GM12878 (cell line): ENCODE measurements at regions not wholly inside any gene's neighbourhood (a gene's known extent, or its start where the extent isn't known, plus 50 kb on each side); places are given as distances from the start of the nearest gene placed in this dataset.
A peak's percentile ranks its signal among the peaks of the same experiment; 100 is the strongest.

Source experiments
- ATAC-seq: fragments of 200-7000 bp; cut with Tn5 transposase; 3 replicates; pipeline ENCODE4 v1.9.1; 2020; ENCODE audit warnings: mild to moderate bottlenecking, moderate library complexity
- BruUV-seq: library from RNA; stranded (reverse); fragments of 400-500 nt; replicated peaks from 2 replicates; lab custom pipeline; 2021; lab: Mats Ljungman, UMichigan
- CTCF ChIA-PET: fragments of 300-600 bp; sonication (Branson Sonifier 250); formaldehyde crosslinking; extraction: SDS; loops from one replicate; lab custom pipeline; 2021; ENCODE audit warnings: inconsistent platforms; lab: Yijun Ruan, JAX
- POLR2A ChIA-PET: fragments of 350-600 bp; formaldehyde crosslinking; extraction: SDS; loops from one replicate; lab custom pipeline; 2021; ENCODE audit warnings: inconsistent platforms; lab: Charles Lee
- RAD21 ChIA-PET: fragments of 300-600 bp; sonication (Branson Sonifier 250); formaldehyde crosslinking; loops from one replicate; lab custom pipeline; 2023; ENCODE audit warnings: antibody characterized with exemption; ENCODE audit not compliant: unreplicated experiment; lab: Charles Lee
- SMC1A ChIA-PET: fragments of 300-600 bp; sonication (Branson Sonifier 250); formaldehyde crosslinking; loops from one replicate; lab custom pipeline; 2023; ENCODE audit not compliant: unreplicated experiment, uncharacterized antibody; lab: Charles Lee
- DNase-seq: peaks from one replicate; pipeline ENCODE4 v3.0.0-alpha.2; 2011; ENCODE audit warnings: low read depth, low spot score
- FAIRE-seq: peaks from 3 replicates; lab custom pipeline; 2011; peaks lifted over from hg19 to GRCh38; lab: Jason Lieb, UNC
- H2AFZ ChIP-seq: 2 replicates; pipeline ENCODE4 v1.6.0; 2011; ENCODE audit warnings: low read depth, low read length, control low read depth; ENCODE audit not compliant: control insufficient read depth
- H3K27ac ChIP-seq: 2 replicates; pipeline ENCODE4 v1.5.1; 2011; ENCODE audit warnings: control low read depth; ENCODE audit not compliant: control insufficient read depth, insufficient read depth
- H3K27me3 ChIP-seq, 2 experiments: replicated peaks in 1 of 2; 2 replicates each; pipeline versions ENCODE4 v1.6.0 to v1.6.1; 2011; ENCODE audit warnings: low read length in 1 of 2; ENCODE audit not compliant: control insufficient read depth in 2 of 2, insufficient read depth in 2 of 2
- H3K36me3 ChIP-seq, 2 experiments: 2 replicates each; pipeline ENCODE4 v1.5.1; 2011; ENCODE audit warnings: low read length in 1 of 2; ENCODE audit not compliant: control insufficient read depth in 2 of 2, insufficient read depth in 2 of 2
- H3K4me1 ChIP-seq: 2 replicates; pipeline ENCODE4 v1.6.1; 2011; ENCODE audit warnings: mild to moderate bottlenecking, low read length, moderate library complexity, mixed read lengths; ENCODE audit not compliant: control insufficient read depth, insufficient read depth
- H3K4me2 ChIP-seq: 2 replicates; pipeline ENCODE4 v1.6.0; 2011; ENCODE audit warnings: control low read depth; ENCODE audit not compliant: control insufficient read depth, insufficient read depth
- H3K4me3 ChIP-seq: fragments of 200-600 bp; sonication (generic); 2 replicates; pipeline ENCODE4 v1.5.1; 2016
- H3K79me2 ChIP-seq: 2 replicates; pipeline ENCODE4 v1.6.0; 2011; ENCODE audit warnings: low read length; ENCODE audit not compliant: control insufficient read depth, insufficient read depth
- H3K9ac ChIP-seq: 2 replicates; pipeline ENCODE4 v1.8.0; 2011; ENCODE audit warnings: low read length, control low read depth, mixed read lengths; ENCODE audit not compliant: control insufficient read depth, insufficient read depth
- H3K9me3 ChIP-seq: replicated peaks from 3 replicates; pipeline ENCODE4 v1.5.1; 2011; ENCODE audit warnings: mild to moderate bottlenecking, low read length; ENCODE audit not compliant: control insufficient read depth, insufficient read depth
- H4K20me1 ChIP-seq: 2 replicates; pipeline ENCODE4 v1.6.0; 2011; ENCODE audit not compliant: control insufficient read depth, insufficient read depth
- CREB1 ChIP-seq: IDR thresholded peaks from 2 replicates; pipeline ENCODE4 v1.6.1; 2012; ENCODE audit warnings: low read depth, mild to moderate bottlenecking, inconsistent platforms
- ETV6 ChIP-seq, 2 experiments: fragments of 450-650 bp in 1 of 2; IDR thresholded peaks in 1 of 2; conservative IDR thresholded peaks in 1 of 2; 2 replicates each; pipeline ENCODE4 v1.6.1; 2014; ENCODE audit warnings: antibody characterized with exemption in 1 of 2, borderline replicate concordance in 1 of 2, low read depth in 1 of 2, mild to moderate bottlenecking in 1 of 2, moderate library complexity in 1 of 2
- FOXM1 ChIP-seq: IDR thresholded peaks from 2 replicates; pipeline ENCODE4 v1.6.1; 2012; ENCODE audit warnings: low read depth, mild to moderate bottlenecking, inconsistent platforms, low read length, moderate library complexity
- JUND ChIP-seq: IDR thresholded peaks from 2 replicates; pipeline ENCODE4 v1.6.1; 2012; ENCODE audit warnings: low read depth, mild to moderate bottlenecking, low read length, improper control_type of control experiment, moderate library complexity
- KDM1A ChIP-seq: fragments of 200-600 bp; sonication (generic); IDR thresholded peaks from 2 replicates; pipeline ENCODE4 v1.6.1; 2016; ENCODE audit warnings: borderline replicate concordance
- MYC ChIP-seq: IDR thresholded peaks from 2 replicates; pipeline ENCODE4 v1.6.1; 2011; ENCODE audit warnings: mild to moderate bottlenecking, low read length, moderate library complexity, inconsistent platforms; ENCODE audit not compliant: insufficient read depth, insufficient replicate concordance, insufficient read length, severe bottlenecking
- PML ChIP-seq: IDR thresholded peaks from 2 replicates; pipeline ENCODE4 v1.6.1; 2012; ENCODE audit warnings: low read length, inconsistent platforms
- POLR2A ChIP-seq: IDR thresholded peaks from 2 replicates; pipeline ENCODE4 v1.6.1; 2011; ENCODE audit warnings: low read depth, mild to moderate bottlenecking, low read length
- POLR2AphosphoS5 ChIP-seq: IDR thresholded peaks from 2 replicates; pipeline ENCODE4 v1.6.1; 2011; ENCODE audit warnings: mild to moderate bottlenecking, low read length, inconsistent platforms
- SMAD1 ChIP-seq: fragments of 450-650 bp; IDR thresholded peaks from 2 replicates; pipeline ENCODE4 v1.6.1; 2018; ENCODE audit warnings: mild to moderate bottlenecking, low read depth; ENCODE audit not compliant: partially characterized antibody
- ZNF384 ChIP-seq: IDR thresholded peaks from 2 replicates; pipeline ENCODE4 v1.6.1; 2012; ENCODE audit warnings: low read depth, mild to moderate bottlenecking, low read length, improper control_type of control experiment, borderline replicate concordance
- ZSCAN29 ChIP-seq: fragments of 450-650 bp; IDR thresholded peaks from 2 replicates; pipeline ENCODE4 v1.6.1; 2017; ENCODE audit warnings: mild to moderate bottlenecking, moderate library complexity
- WGBS: methylation state at CpG from one replicate; pipeline ENCODE4 v1.1.6; 2016; ENCODE audit warnings: low lambda C conversion rate; ENCODE audit not compliant: insufficient replicate concordance, insufficient coverage; ENCODE audit errors: missing lambda C conversion rate; 5-methylcytosine and 5-hydroxymethylcytosine counted together
- in situ Hi-C: fragments of 300-500 bp; cut with MboI; formaldehyde crosslinking; loops from 9 replicates; pipeline ENCODE4 v1.14.3; 2018; ENCODE audit warnings: mixed read lengths
- intact Hi-C: fragments of 100-400 bp; cut with micrococcal nuclease; formaldehyde crosslinking; loops from one replicate; pipeline ENCODE4 v1.14.2; 2022; ENCODE audit not compliant: unreplicated experiment
- TF ChIP-seq, protein P1 (sequence below), 3 experiments: IDR thresholded peaks in 2 of 3; conservative IDR thresholded peaks in 1 of 3; 2 replicates each; pipeline ENCODE4 v1.5.1; 2011; ENCODE audit warnings: low read depth in 3 of 3, low read length in 3 of 3, mild to moderate bottlenecking in 3 of 3, control low read depth in 2 of 3, moderate library complexity in 2 of 3, inconsistent platforms in 1 of 3, mixed read lengths in 1 of 3; ENCODE audit not compliant: control insufficient read depth in 2 of 3, insufficient read depth in 1 of 3; ENCODE audit errors: extremely low read depth in 1 of 3

DNA sequence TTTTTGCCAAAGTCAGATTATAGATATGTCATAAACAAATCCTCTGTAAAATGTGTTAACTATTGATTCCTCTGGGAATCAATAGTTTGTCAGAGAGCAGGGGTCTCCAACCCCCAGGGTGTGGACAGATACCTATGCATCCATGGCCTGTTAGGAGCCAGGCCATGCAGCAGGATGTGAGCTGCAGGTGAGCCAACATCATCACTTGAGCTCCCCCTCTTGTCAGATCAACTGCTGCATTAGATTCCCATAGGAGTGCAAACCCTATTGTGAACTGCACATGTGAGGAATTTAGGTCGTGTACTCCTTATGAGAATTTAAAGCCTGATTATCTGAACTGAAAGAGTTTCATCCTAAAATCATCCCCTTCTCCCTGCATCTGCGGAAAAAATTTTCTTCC is 1365.4 kb downstream of the ARAP2 start:
- intact Hi-C loops (no loop called here), in situ Hi-C loops (no loop called here)
- DNase-seq (no peak), ATAC-seq (no peak), FAIRE-seq (no peak)
- POLR2A ChIA-PET: no interaction called here
- H3K9me3 ChIP-seq: no peaks in the 10 kb centered on the region
- H3K27me3 ChIP-seq: no peaks in the 10 kb centered on the region
- H3K4me1 ChIP-seq: no peaks in the 10 kb centered on the region
- no peak overlapping the region for H3K4me2 ChIP-seq
- H3K36me3 ChIP-seq: no peaks in the 10 kb centered on the region
- SMC1A ChIA-PET: interaction anchor here (1.0 to 1.9 kb wide), 2 partner anchors 10 to 21 kb away, joined by 3 to 5 read pairs; no protein-coding TSS in a partner anchor
- TF ChIP-seq PML: no peak
- TF ChIP-seq, protein P1, sequence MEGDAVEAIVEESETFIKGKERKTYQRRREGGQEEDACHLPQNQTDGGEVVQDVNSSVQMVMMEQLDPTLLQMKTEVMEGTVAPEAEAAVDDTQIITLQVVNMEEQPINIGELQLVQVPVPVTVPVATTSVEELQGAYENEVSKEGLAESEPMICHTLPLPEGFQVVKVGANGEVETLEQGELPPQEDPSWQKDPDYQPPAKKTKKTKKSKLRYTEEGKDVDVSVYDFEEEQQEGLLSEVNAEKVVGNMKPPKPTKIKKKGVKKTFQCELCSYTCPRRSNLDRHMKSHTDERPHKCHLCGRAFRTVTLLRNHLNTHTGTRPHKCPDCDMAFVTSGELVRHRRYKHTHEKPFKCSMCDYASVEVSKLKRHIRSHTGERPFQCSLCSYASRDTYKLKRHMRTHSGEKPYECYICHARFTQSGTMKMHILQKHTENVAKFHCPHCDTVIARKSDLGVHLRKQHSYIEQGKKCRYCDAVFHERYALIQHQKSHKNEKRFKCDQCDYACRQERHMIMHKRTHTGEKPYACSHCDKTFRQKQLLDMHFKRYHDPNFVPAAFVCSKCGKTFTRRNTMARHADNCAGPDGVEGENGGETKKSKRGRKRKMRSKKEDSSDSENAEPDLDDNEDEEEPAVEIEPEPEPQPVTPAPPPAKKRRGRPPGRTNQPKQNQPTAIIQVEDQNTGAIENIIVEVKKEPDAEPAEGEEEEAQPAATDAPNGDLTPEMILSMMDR (IDR thresholded peaks at IDR 0.05 in 2 of 3, conservative IDR thresholded peaks at IDR 0.05 in 1 of 3; ENCODE audit: control insufficient read depth in 2 of 3, extremely low read depth in 1 of 3, insufficient read depth in 1 of 3, low read depth in 3 of 3, low read length in 3 of 3): 0 out of 6 replicates have a peak, but pooled peaks of 1 of the 3 experiments have one; percentile 1
- H2AFZ ChIP-seq: no peak overlapping the region
- H3K27ac ChIP-seq: no peak overlapping the region
- 43% methylated on average over 2 of the region's 2 CpGs for WGBS
- H3K9ac ChIP-seq: no peak overlapping the region
- H4K20me1 ChIP-seq: no peaks in the 10 kb centered on the region
- BruUV-seq: no TSS peak
- CTCF ChIA-PET: interaction anchor here (0.5 kb wide), 1 partner anchor 687 kb away, joined by 3 read pairs; no protein-coding TSS in a partner anchor
- no peak overlapping the region for H3K4me3 ChIP-seq
- RAD21 ChIA-PET: no interaction called here
- H3K79me2 ChIP-seq: no peaks in the 10 kb centered on the region

DNA sequence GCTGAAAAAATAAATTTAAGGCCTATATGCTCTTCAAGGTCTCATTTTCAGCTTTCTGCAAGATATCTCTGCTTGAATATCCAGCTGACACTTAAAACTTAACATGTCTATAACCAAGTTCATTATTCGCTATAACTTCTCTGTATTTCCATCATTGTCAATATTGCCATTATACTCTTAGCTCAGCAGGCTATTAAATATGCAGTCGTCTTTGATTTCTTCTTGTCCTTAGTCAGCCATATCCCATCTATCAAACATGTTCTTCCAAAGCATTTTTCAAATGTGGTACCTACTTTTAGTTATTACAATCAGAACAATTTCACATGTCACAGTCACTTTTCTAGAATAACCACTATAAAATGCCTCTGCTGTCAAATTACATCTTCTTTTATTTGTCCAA is 1364.1 kb downstream of the ARAP2 start:
- DNase-seq (no peak), ATAC-seq (no peak), FAIRE-seq (no peak)
- ChIA-PET RAD21 (no interaction called here), POLR2A (no interaction called here), SMC1A (interaction anchor here (1.9 kb wide), 1 partner anchor 22 kb away, joined by 5 read pairs; no protein-coding TSS in a partner anchor), CTCF (interaction anchor here (0.7 to 0.8 kb wide), 2 partner anchors 27 to 1054 kb away, joined by 3 to 4 read pairs; no protein-coding TSS in a partner anchor)
- Histone ChIP-seq H3K79me2 (no peaks in the 10 kb centered on the region), H3K4me2 (no peak overlapping the region), H3K9ac (no peak overlapping the region), H3K9me3 (no peaks in the 10 kb centered on the region), H4K20me1 (no peaks in the 10 kb centered on the region), H3K36me3 (no peaks in the 10 kb centered on the region), H3K27me3 (no peaks in the 10 kb centered on the region), H2AFZ (no peak overlapping the region), H3K27ac (no peak overlapping the region), H3K4me1 (no peaks in the 10 kb centered on the region), H3K4me3 (no peak overlapping the region)
- BruUV-seq: no TSS peak
- in situ Hi-C loops: no loop called here
- WGBS: 32% methylated on average over 2 of the region's 2 CpGs
- intact Hi-C loops: no loop called here
- TF ChIP-seq MYC: no peak
- no peak for TF ChIP-seq ZSCAN29
- no peak for TF ChIP-seq ZNF384
- no peak for TF ChIP-seq POLR2AphosphoS5
- TF ChIP-seq SMAD1: no peak
- no peak for TF ChIP-seq FOXM1
- no peak for TF ChIP-seq KDM1A
- TF ChIP-seq ETV6 (conservative IDR thresholded peaks at IDR 0.05 in 1 of 2, IDR thresholded peaks at IDR 0.05 in 1 of 2; ENCODE audit: borderline replicate concordance in 1 of 2, low read depth in 1 of 2): no peak
- TF ChIP-seq POLR2A: no peak
- no peak for TF ChIP-seq JUND
- no peak for TF ChIP-seq CREB1
